Mesodermal cell (in vitro differentiated cells): ENCODE measurements at regions not wholly inside any gene's neighbourhood (a gene's known extent, or its start where the extent isn't known, plus 50 kb on each side); places are given as distances from the start of the nearest gene placed in this dataset.

Experiments
- H3K27ac ChIP-seq: 2 replicates; pipeline ENCODE4 v1.7.0; 2013; ENCODE audit warnings: mild to moderate bottlenecking, low read depth, low read length, moderate library complexity; ENCODE audit not compliant: severe bottlenecking
- H3K36me3 ChIP-seq: 2 replicates; pipeline ENCODE4 v1.7.1; 2013; ENCODE audit warnings: mild to moderate bottlenecking, low read length, moderate library complexity; ENCODE audit not compliant: control insufficient read depth, insufficient read depth
- H3K4me1 ChIP-seq: one replicate; pipeline ENCODE4 v1.7.1; 2013; ENCODE audit warnings: mild to moderate bottlenecking, low read length; ENCODE audit not compliant: insufficient read depth, control insufficient read depth, poor library complexity, severe bottlenecking
- H3K4me3 ChIP-seq: 2 replicates; pipeline ENCODE4 v1.7.0; 2013; ENCODE audit warnings: low read length, control low read depth, mild to moderate bottlenecking; ENCODE audit not compliant: insufficient read depth, poor library complexity, severe bottlenecking; ENCODE audit errors: extremely low read depth
- H3K9me3 ChIP-seq: 2 replicates; pipeline ENCODE4 v1.7.1; 2013; ENCODE audit warnings: mild to moderate bottlenecking, low read length, moderate library complexity; ENCODE audit not compliant: control insufficient read depth
- WGBS, 2 experiments: methylation state at CpG; one replicate each; pipeline ENCODE4 v1.1.5; 2013; ENCODE audit warnings: missing lambda C conversion rate in 2 of 2; ENCODE audit not compliant: insufficient coverage in 2 of 2; 5-methylcytosine and 5-hydroxymethylcytosine counted together

- H3K4me1 ChIP-seq = no peaks in the 10 kb centered on the region
- H3K9me3 ChIP-seq = no peaks in the 10 kb centered on the region
- 73 to 80% methylated on average over 2 to 3 of the region's 5 CpGs for WGBS, 2 experiments
- H3K36me3 ChIP-seq = no peaks in the 10 kb centered on the region
- H3K4me3 ChIP-seq = no peak overlapping the region
- H3K27ac ChIP-seq = no peak overlapping the region
Measured at GRCh38 chr22:34960005-34960404, 106.0 kb upstream of the ISX start.

GRCh38 chr22:34966980-34967565 is 98.9 kb upstream of the ISX start:
- no peaks in the 10 kb centered on the region for H3K36me3 ChIP-seq
- no peak overlapping the region for H3K4me3 ChIP-seq
- H3K4me1 ChIP-seq = peaks cover 15% of the 10 kb centered on the region
- WGBS, 2 experiments = 69 to 77% methylated on average over 2 to 3 of the region's 4 CpGs
- H3K9me3 ChIP-seq = no peaks in the 10 kb centered on the region
- no peak overlapping the region for H3K27ac ChIP-seq

- Histone ChIP-seq H3K9me3 (no peaks in the 10 kb centered on the region), H3K4me1 (peaks cover 36% of the 10 kb centered on the region), H3K36me3 (no peaks in the 10 kb centered on the region), H3K27ac (no peak overlapping the region), H3K4me3 (no peak overlapping the region)
- WGBS, 2 experiments = 85 to 95% methylated on average over 13 to 14 of the region's 15 CpGs
Measured at GRCh38 chr22:34969001-34969790, 96.8 kb upstream of the ISX start.

- H3K4me3 ChIP-seq = no peak overlapping the region
- H3K9me3 ChIP-seq = peaks cover 12% of the 10 kb centered on the region
- no peak overlapping the region for H3K27ac ChIP-seq
- H3K36me3 ChIP-seq = no peaks in the 10 kb centered on the region
- H3K4me1 ChIP-seq = peaks cover 37% of the 10 kb centered on the region
- 85 to 93% methylated on average over 2 of the region's 2 CpGs for WGBS, 2 experiments
Measured at GRCh38 chr22:34971456-34971855, 94.5 kb upstream of the ISX start.

GRCh38 chr22:34972191-34972897 is 93.6 kb upstream of the ISX start:
- Histone ChIP-seq H3K4me1 (peaks cover 32% of the 10 kb centered on the region), H3K36me3 (no peaks in the 10 kb centered on the region), H3K27ac (peak overlapping the region; percentile 67), H3K4me3 (no peak overlapping the region), H3K9me3 (peaks cover 16% of the 10 kb centered on the region)
- 72 to 88% methylated on average over 4 to 7 of the region's 8 CpGs for WGBS, 2 experiments

GRCh38 chr22:34973016-34973415 is 92.9 kb upstream of the ISX start:
- peaks cover 32% of the 10 kb centered on the region for H3K4me1 ChIP-seq
- no peaks in the 10 kb centered on the region for H3K36me3 ChIP-seq
- H3K9me3 ChIP-seq = peaks cover 16% of the 10 kb centered on the region
- H3K27ac ChIP-seq = peak overlapping the region; percentile 67
- no peak overlapping the region for H3K4me3 ChIP-seq
- 63 to 83% methylated on average over 1 of the region's 1 CpG for WGBS, 2 experiments

- H3K4me3 ChIP-seq = no peak overlapping the region
- H3K27ac ChIP-seq = peak overlapping the region; percentile 63
- no peaks in the 10 kb centered on the region for H3K36me3 ChIP-seq
- peaks cover 16% of the 10 kb centered on the region for H3K9me3 ChIP-seq
- WGBS, 2 experiments = no CpG with 5 or more reads among the region's 2 CpGs
- peaks cover 32% of the 10 kb centered on the region for H3K4me1 ChIP-seq
Measured at GRCh38 chr22:34973926-34974325, 92.0 kb upstream of the ISX start.

- WGBS, 2 experiments = 22 to 78% methylated on average over 1 of the region's 1 CpG
- Histone ChIP-seq H3K4me1 (peaks cover 32% of the 10 kb centered on the region), H3K4me3 (no peak overlapping the region), H3K36me3 (no peaks in the 10 kb centered on the region), H3K9me3 (peaks cover 16% of the 10 kb centered on the region), H3K27ac (no peak overlapping the region)
Measured at GRCh38 chr22:34975721-34976120, 90.2 kb upstream of the ISX start.

- WGBS, 2 experiments = 91 to 100% methylated on average over 3 to 4 of the region's 4 CpGs
- Histone ChIP-seq H3K36me3 (no peaks in the 10 kb centered on the region), H3K4me1 (peaks cover 29% of the 10 kb centered on the region), H3K9me3 (peaks cover 16% of the 10 kb centered on the region), H3K27ac (no peak overlapping the region), H3K4me3 (no peak overlapping the region)
Measured at GRCh38 chr22:34976474-34976873, 89.5 kb upstream of the ISX start.

- H3K27ac ChIP-seq = no peak overlapping the region
- no peaks in the 10 kb centered on the region for H3K36me3 ChIP-seq
- peaks cover 25% of the 10 kb centered on the region for H3K4me1 ChIP-seq
- H3K9me3 ChIP-seq = peaks cover 16% of the 10 kb centered on the region
- WGBS, 2 experiments = no CpG with 5 or more reads among the region's 2 CpGs
- H3K4me3 ChIP-seq = no peak overlapping the region
Measured at GRCh38 chr22:34976886-34977285, 89.1 kb upstream of the ISX start.
